Testis (tissue), 2 donors: ENCODE measurements at regions not wholly inside any gene's neighbourhood (a gene's known extent, or its start where the extent isn't known, plus 50 kb on each side); places are given as distances from the start of the nearest gene placed in this dataset.

Experiments
- POLR2A ChIP-seq: fragments of 450-650 bp; IDR thresholded peaks from one replicate; pipeline ENCODE4 v1.6.1; 2017; ENCODE audit warnings: antibody characterized with exemption, mild to moderate bottlenecking, moderate library complexity
- TF ChIP-seq, protein P1 (sequence below), 3 experiments: fragments of 450-650 bp in 2 of 3; fragments of 200-600 bp in 1 of 3; sonication (generic) in 1 of 3; IDR thresholded peaks; one replicate each; pipeline ENCODE4 v1.5.1; 2016 to 2019; ENCODE audit warnings: antibody characterized with exemption in 3 of 3, mild to moderate bottlenecking in 2 of 3, moderate library complexity in 1 of 3

DNA sequence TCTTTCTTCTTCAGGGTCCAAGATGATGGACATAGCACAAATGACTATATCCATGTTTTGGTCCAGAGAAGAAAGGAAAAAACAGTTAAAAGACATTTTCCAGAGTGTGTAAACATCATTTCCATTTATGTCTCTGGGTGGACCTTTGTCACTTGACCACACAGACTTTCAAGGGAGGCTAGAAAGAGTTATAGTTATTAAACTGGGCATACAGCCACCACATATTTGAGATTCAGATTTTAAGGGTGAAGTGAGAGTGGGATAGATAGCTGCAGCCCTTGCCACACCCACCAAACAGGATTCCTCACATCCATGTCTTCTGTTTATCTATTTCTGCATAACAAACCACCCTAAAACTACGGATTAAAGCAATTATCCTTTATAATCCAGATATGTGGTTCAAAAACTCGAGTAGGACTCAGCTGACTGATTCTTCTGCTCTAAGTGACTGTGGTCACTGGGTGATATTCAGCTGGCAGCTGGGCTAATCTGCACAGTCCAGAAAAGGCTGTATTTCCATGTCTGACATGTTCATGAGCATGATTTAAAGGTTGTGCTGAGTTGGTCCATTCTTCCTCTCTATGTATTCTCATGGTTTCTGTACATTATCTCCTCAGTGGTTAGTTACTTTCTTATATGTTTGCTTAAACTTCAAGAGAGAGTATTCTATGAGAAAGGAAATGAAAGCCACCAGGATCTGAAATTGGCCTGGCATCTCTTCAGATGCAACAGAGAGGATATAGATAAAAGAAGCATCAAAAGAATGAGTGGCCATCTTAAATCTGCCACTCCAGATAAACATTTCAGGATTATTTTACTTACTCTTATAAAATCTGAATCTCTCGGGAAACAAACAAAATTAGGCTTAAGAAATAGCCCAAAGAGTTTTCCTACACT lies 459.8 kb upstream of the CTSO start:
- TF ChIP-seq, protein P1, sequence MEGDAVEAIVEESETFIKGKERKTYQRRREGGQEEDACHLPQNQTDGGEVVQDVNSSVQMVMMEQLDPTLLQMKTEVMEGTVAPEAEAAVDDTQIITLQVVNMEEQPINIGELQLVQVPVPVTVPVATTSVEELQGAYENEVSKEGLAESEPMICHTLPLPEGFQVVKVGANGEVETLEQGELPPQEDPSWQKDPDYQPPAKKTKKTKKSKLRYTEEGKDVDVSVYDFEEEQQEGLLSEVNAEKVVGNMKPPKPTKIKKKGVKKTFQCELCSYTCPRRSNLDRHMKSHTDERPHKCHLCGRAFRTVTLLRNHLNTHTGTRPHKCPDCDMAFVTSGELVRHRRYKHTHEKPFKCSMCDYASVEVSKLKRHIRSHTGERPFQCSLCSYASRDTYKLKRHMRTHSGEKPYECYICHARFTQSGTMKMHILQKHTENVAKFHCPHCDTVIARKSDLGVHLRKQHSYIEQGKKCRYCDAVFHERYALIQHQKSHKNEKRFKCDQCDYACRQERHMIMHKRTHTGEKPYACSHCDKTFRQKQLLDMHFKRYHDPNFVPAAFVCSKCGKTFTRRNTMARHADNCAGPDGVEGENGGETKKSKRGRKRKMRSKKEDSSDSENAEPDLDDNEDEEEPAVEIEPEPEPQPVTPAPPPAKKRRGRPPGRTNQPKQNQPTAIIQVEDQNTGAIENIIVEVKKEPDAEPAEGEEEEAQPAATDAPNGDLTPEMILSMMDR (IDR thresholded peaks at IDR 0.05), result no peak
- no peak for TF ChIP-seq POLR2A
